Subcutaneous abdominal adipose tissue (tissue), 5 donors: ENCODE measurements at regions not wholly inside any gene's neighbourhood (a gene's known extent, or its start where the extent isn't known, plus 50 kb on each side); places are given as distances from the start of the nearest gene placed in this dataset.

Experiments used
- H3K27ac ChIP-seq: one replicate; pipeline ENCODE4 v1.7.0; 2013; ENCODE audit warnings: low read depth, mild to moderate bottlenecking, inconsistent platforms, low read length, moderate library complexity
- H3K27me3 ChIP-seq, 5 donors: one replicate each; pipeline ENCODE4 v1.7.0; 2013; ENCODE audit warnings: low read length in 5 of 5, inconsistent platforms in 1 of 5; ENCODE audit not compliant: control insufficient read depth in 5 of 5, insufficient read depth in 4 of 5
- H3K36me3 ChIP-seq, 5 donors: one replicate each; pipeline ENCODE4 v1.7.0; 2013; ENCODE audit warnings: low read length in 5 of 5; ENCODE audit not compliant: control insufficient read depth in 5 of 5, insufficient read depth in 5 of 5
- H3K4me1 ChIP-seq, 5 donors: one replicate each; pipeline ENCODE4 v1.7.0; 2013; ENCODE audit warnings: low read length in 5 of 5, mild to moderate bottlenecking in 3 of 5, moderate library complexity in 1 of 5; ENCODE audit not compliant: control insufficient read depth in 5 of 5, insufficient read depth in 5 of 5
- H3K4me3 ChIP-seq, 5 donors: one replicate each; pipeline ENCODE4 v1.7.0; 2013; ENCODE audit warnings: low read length in 5 of 5, low read depth in 1 of 5
- H3K9ac ChIP-seq, 5 donors: one replicate each; pipeline ENCODE4 v1.7.0; 2013; ENCODE audit warnings: low read length in 5 of 5, mild to moderate bottlenecking in 4 of 5, moderate library complexity in 3 of 5
- H3K9me3 ChIP-seq, 5 donors: one replicate each; pipeline ENCODE4 v1.7.0; 2013; ENCODE audit warnings: low read length in 5 of 5; ENCODE audit not compliant: control insufficient read depth in 5 of 5
- donor health status: healthy.
- donor health status: healthy.
- donor health status: healthy.
- donor health status: healthy.
- donor health status: healthy.

- Histone ChIP-seq H3K27me3 (no peaks in the 10 kb centered on the region), H3K9me3 (no peaks in the 10 kb centered on the region), H3K9ac (no peak overlapping the region), H3K36me3 (no peaks in the 10 kb centered on the region), H3K4me1 (no peaks in the 10 kb centered on the region), H3K4me3 (no peak overlapping the region), H3K27ac (no peak overlapping the region)
Observed at GRCh38 chr18:51522821-51523220, 325.3 kb upstream of the MEX3C start.

DNA sequence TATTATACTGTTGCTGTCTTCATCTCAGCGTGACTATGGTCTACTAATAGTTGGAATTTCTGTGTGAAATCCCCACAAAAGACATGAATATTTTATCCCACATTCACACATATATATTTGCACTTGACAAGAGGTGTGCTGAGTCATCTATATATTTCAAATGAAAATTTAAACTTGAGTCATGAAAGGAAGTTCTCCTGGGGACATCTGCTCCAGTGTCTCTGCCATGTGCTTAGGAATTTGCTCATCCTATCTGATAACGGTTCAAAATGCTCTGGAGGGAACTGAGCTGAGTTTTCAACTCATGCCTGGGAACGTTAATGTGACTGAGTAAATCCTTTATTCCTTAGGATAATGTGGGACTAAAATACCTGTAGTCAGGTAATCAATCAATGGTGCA is 326.2 kb upstream of the MEX3C start:
- H3K27ac ChIP-seq = no peak overlapping the region
- H3K4me3 ChIP-seq = no peak overlapping the region
- no peak overlapping the region for H3K9ac ChIP-seq
- H3K4me1 ChIP-seq = no peaks in the 10 kb centered on the region
- no peaks in the 10 kb centered on the region for H3K27me3 ChIP-seq
- no peaks in the 10 kb centered on the region for H3K36me3 ChIP-seq
- no peaks in the 10 kb centered on the region for H3K9me3 ChIP-seq

GRCh38 chr18:51525453-51526225 is 328.2 kb upstream of the MEX3C start:
- H3K36me3 ChIP-seq = no peaks in the 10 kb centered on the region
- H3K4me3 ChIP-seq = no peak overlapping the region
- H3K4me1 ChIP-seq = no peaks in the 10 kb centered on the region
- H3K27ac ChIP-seq = no peak overlapping the region
- no peaks in the 10 kb centered on the region for H3K9me3 ChIP-seq
- H3K27me3 ChIP-seq = no peaks in the 10 kb centered on the region
- H3K9ac ChIP-seq = no peak overlapping the region

DNA sequence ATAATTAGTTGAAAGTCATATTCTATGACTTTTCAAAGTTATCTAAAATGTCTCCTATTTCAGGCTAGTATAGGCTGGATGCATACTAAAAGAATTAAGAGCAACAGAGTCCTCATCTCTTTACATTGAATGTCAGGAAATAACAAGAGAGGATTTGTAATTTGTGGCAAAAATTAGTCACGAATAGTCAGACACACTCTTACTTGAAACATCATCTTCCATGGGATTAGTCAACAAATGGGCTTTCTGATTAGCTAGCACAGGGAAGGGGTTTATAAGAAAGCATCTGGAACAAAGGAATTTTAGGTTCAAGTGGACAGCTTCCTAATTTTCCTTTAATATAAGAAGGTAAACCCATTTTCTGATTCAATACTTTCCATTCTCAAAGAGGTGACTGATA is 330.3 kb upstream of the MEX3C start:
- Histone ChIP-seq H3K27ac (no peak overlapping the region), H3K4me1 (no peaks in the 10 kb centered on the region), H3K36me3 (no peaks in the 10 kb centered on the region), H3K9me3 (peaks cover 0 to under 1% (median 0%) of the 10 kb centered on the region in 5 donors), H3K9ac (no peak overlapping the region), H3K4me3 (no peak overlapping the region), H3K27me3 (no peaks in the 10 kb centered on the region)

DNA sequence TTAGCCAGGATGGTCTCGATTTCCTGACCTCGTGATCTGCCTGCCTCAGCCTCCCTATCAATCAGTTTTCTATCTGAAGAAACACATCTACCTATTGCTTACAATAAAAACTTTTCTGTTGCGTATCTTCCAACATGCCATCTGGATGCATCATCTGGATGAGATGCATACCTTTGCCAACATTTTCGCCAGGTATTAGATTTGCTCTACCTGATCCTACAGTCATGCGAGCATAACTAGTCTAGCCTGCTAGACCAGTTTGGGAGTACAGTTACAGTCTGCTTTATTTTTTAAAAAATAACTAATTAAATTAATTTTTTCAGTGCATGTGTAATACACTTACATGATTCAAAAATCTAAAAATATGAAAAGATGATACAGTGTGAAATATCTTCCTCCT is 334.0 kb upstream of the MEX3C start:
- H3K27ac ChIP-seq = no peak overlapping the region
- H3K27me3 ChIP-seq = no peaks in the 10 kb centered on the region
- no peaks in the 10 kb centered on the region for H3K4me1 ChIP-seq
- H3K4me3 ChIP-seq = no peak overlapping the region
- peaks cover 0 to 2% (median 0%) of the 10 kb centered on the region in 5 donors for H3K9me3 ChIP-seq
- H3K36me3 ChIP-seq = no peaks in the 10 kb centered on the region
- no peak overlapping the region for H3K9ac ChIP-seq

GRCh38 chr18:51537487-51537886 is 340.0 kb upstream of the MEX3C start:
- H3K27me3 ChIP-seq = no peaks in the 10 kb centered on the region
- H3K4me1 ChIP-seq = no peaks in the 10 kb centered on the region
- H3K9ac ChIP-seq = no peak overlapping the region
- no peak overlapping the region for H3K4me3 ChIP-seq
- H3K36me3 ChIP-seq = no peaks in the 10 kb centered on the region
- no peak overlapping the region for H3K27ac ChIP-seq
- H3K9me3 ChIP-seq = peaks cover 0 to 2% (median 0%) of the 10 kb centered on the region in 5 donors

DNA sequence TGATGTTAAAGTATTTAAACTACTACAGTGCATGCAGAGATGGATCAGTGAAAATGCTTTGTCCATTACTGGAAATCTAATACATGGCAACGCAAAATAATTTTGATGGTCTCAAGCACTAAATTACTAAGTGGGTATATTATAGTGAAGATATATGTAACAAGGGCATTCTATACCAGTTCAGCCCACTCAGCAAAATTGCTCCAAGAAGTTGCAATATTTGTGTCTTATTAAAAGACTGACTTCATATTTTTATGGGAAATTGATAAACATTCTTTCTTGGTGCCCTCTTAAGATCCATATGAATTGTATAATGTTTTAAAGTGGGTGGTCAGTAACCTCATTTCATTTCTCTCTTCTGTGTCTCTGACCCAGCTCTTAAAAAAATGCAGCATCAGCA is 343.1 kb upstream of the MEX3C start:
- Histone ChIP-seq H3K27me3 (no peaks in the 10 kb centered on the region), H3K4me1 (no peaks in the 10 kb centered on the region), H3K27ac (no peak overlapping the region), H3K9me3 (no peaks in the 10 kb centered on the region), H3K36me3 (no peaks in the 10 kb centered on the region), H3K4me3 (no peak overlapping the region), H3K9ac (no peak overlapping the region)

DNA sequence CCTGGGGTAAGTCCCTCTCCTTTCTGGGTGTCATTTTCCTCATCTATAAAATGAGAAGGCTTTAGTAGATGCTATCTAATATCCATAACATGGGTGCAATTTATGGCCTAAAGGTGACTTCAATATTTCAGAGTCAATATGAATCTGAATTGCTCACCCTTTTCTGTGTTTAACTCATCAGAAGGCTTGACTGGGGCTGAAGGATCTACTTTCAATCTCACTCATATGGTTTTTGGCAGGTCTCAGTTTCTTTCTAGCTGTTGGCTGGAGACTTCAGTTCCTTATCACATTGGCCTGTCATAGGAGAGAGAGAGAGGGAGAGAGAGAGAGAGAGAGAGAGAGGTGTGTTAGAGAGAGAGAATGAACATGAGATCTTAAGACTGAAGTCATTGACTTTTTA is 343.7 kb upstream of the MEX3C start:
- no peak overlapping the region for H3K27ac ChIP-seq
- no peak overlapping the region for H3K9ac ChIP-seq
- H3K9me3 ChIP-seq = no peaks in the 10 kb centered on the region

DNA sequence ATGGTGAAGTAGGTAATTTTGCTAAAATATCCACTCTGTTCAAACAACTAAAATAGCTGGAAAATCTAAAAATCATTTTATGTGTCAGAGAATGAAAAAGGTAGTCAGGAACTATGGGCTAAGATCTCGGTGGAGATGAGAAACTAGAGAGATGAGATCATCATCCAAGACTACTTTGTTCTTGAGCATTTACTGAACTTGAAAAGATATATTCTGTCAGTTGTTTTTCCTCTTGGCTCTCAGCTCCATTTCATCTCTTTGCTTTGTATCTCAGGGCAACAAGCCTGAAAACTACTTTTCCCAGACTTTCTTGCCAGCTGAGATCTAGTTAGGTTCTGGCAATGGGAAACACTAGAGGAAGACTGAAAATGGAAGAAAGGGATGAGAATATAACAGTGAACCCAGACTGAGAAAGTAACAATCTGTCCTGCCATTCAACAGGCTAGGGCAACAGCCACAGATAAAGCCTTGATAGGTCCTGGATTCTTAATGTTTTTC is 346.2 kb upstream of the MEX3C start:
- no peaks in the 10 kb centered on the region for H3K9me3 ChIP-seq
- no peak overlapping the region for H3K27ac ChIP-seq
- H3K4me3 ChIP-seq = no peak overlapping the region
- no peaks in the 10 kb centered on the region for H3K27me3 ChIP-seq
- H3K4me1 ChIP-seq = no peaks in the 10 kb centered on the region
- H3K36me3 ChIP-seq = no peaks in the 10 kb centered on the region
- H3K9ac ChIP-seq = no peak overlapping the region

More for the DNA sequence above, 343.7 kb upstream of the MEX3C start:
- no peaks in the 10 kb centered on the region for H3K36me3 ChIP-seq
- no peaks in the 10 kb centered on the region for H3K4me1 ChIP-seq
- H3K27me3 ChIP-seq = no peaks in the 10 kb centered on the region
- H3K4me3 ChIP-seq = no peak overlapping the region

DNA sequence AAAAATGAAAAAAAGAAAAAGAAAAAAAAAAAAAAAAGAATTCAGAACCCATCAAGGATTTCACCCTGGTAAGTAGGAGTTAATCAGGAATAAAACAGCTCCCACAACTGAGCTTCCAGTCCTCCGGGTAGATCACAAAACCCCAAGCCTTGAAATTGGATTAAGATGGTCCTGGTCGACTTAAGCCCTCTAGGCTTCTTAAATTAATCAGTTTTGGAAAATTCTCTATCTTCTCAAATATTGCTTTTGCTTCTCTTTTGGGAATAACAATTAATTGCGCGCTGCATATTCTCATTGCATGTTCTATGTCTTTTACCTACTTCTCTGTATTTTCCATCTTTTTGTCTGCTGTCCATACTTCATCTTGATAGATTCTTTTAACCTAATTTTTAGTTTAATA is 348.0 kb upstream of the MEX3C start:
- H3K27ac ChIP-seq = no peak overlapping the region
- H3K9ac ChIP-seq = no peak overlapping the region
- H3K27me3 ChIP-seq = no peaks in the 10 kb centered on the region
- H3K4me1 ChIP-seq = no peaks in the 10 kb centered on the region
- H3K9me3 ChIP-seq = no peaks in the 10 kb centered on the region
- H3K4me3 ChIP-seq = no peak overlapping the region
- no peaks in the 10 kb centered on the region for H3K36me3 ChIP-seq
